GM18951 (cell line): ENCODE measurements at regions not wholly inside any gene's neighbourhood (a gene's known extent, or its start where the extent isn't known, plus 50 kb on each side); places are given as distances from the start of the nearest gene placed in this dataset.

ENCODE experiments used
- POLR2A ChIP-seq: IDR thresholded peaks from 4 replicates; pipeline ENCODE4 v1.6.1; 2011; ENCODE audit warnings: mild to moderate bottlenecking; ENCODE audit not compliant: insufficient read length, insufficient read depth; ENCODE audit errors: extremely low read depth
- in situ Hi-C: fragments of 300-500 bp; cut with MboI; formaldehyde crosslinking; loops from one replicate; pipeline ENCODE4 v1.12.0; 2022; ENCODE audit warnings: low sequenced_read_pairs, mixed read lengths, inconsistent platforms; ENCODE audit not compliant: unreplicated experiment

DNA sequence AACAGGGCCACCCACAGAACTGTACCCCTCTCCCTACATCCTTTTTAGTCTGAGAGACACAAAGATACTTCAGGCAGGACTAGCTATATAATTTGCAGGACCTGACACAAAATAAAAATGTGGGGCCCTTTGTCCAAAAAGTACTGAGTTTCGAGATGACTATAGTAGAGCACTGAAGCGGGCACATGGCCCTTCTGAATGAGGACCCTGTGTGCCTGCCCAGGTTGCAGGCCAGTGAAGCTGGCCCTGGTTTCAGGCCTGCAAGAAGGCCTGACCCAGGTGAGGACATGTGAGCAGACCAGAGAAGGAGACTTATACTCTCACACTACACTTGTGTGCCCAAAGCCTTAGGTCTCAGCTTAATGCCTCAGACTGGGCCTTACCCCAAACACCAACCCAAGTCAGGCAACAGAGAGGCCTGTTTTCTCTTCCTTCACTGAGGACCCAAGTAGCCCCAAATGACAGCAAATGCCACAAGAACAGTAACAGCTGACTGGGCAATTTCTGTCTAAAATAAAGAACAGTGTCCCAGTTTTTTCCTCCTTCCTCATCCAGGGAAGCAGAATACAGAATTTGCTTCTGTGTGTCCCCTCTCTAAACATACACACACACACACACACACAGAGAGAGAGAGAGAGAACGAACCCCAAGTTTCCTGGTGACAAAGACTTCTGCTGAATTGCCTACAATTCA lies 100.9 kb upstream of the ARHGEF3 start:
- in situ Hi-C loops: no loop called here
- no peak for TF ChIP-seq POLR2A

DNA sequence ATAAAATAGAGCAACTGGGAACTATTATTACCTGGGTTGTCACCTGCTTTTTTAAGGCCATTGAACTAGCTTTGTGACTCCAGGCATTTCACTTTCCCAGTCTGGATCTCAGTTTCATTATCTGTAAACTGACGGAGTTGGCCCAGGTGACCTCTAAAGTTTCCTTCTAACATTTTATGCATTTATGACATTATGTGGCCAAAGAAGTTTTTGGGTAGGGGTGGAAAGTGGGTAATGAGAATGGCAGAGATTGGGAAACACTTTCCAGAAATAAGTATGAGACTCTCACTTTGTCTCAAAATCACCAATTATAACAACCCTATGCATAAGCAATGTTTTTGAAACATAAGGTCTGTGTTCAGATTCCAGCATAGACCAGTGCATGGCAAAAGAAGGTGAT lies 99.1 kb upstream of the ARHGEF3 start:
- no peak for TF ChIP-seq POLR2A
- in situ Hi-C loops: no loop called here

DNA sequence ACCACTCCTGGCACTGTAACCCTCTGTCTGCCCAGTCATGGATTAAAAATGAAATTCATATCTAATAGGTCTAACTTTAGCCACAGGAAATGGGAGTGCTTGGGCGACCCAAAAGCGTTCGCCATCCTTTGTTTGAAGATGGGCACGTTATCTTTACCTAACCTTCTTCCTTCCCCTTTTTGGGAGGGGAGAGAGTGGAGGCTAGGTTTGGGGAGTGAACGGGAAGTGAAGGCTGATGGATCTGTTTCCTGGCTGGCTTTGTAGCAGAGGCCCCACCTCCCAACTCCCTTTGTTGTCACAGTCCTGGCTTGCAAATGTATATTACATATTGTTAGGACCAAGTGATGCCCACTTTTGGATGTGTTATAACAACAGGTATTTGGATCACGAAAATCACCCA lies 98.1 kb upstream of the ARHGEF3 start:
- no peak for TF ChIP-seq POLR2A
- in situ Hi-C loops: no loop called here

DNA sequence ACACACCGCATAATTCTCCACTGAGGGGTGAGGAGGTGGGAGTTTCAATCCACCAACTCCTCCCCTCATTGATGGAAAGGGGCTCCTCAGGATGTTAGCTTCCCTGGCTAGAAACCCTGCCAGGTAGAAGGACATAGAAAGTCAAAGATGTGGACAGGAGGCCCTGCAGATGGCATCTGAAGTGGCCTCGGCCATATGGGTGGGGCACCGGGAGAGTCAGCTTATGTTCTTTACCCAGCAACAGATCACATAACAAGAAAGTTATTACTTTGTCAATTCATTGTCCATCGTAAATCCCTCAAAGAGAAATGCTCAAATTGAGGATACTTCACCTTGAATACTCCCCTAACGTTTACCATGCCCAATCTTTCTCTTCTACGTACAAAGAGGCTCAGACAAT lies 97.3 kb upstream of the ARHGEF3 start:
- TF ChIP-seq POLR2A: no peak
- in situ Hi-C loops: no loop called here

DNA sequence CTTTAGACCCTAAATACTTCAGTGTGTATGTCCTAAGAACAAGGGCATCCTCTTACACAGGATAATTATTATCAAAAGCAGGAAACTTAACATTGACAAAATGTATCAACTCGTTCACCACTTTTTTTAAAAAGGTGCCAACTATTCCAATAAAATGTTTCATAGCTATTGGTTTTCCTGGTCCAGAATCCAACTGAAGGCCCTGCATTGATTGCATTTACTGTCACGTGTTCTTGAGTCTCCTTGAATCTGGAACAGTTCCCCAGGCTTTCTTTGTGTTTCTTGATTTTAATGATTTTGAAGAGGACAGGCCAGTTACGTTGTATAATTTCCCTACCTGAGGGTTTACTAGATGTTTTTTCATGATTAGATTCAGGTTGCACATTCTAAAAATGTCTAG lies 94.6 kb upstream of the ARHGEF3 start:
- TF ChIP-seq POLR2A: no peak
- in situ Hi-C loops: no loop called here

DNA sequence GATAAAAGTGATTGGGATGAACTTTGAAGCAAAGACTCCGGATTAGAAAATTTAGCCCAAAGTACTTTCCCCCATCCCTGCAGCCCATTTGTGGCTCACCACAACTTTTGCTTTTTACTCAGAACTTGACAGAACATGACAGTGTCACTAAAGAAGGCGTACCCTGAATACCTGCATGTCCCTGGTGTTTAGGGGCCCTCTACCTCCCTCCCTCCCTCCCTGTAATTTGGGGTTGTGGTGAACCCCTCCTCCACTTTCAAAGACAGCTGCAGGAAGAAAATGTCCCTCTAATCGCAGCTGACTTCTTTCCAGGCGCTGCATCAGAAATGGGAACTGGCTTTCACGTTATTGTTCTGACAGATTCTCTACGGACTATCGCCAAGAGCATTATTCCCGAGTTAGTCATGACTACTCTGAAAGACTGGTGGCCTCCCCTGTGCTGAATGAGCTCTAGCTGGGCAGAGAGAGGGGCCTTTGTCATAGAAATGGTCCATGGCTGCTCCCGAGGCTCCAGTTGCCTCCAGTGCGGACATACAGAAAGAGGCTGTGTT lies 93.2 kb upstream of the ARHGEF3 start:
- TF ChIP-seq POLR2A: no peak
- in situ Hi-C loops: no loop called here

DNA sequence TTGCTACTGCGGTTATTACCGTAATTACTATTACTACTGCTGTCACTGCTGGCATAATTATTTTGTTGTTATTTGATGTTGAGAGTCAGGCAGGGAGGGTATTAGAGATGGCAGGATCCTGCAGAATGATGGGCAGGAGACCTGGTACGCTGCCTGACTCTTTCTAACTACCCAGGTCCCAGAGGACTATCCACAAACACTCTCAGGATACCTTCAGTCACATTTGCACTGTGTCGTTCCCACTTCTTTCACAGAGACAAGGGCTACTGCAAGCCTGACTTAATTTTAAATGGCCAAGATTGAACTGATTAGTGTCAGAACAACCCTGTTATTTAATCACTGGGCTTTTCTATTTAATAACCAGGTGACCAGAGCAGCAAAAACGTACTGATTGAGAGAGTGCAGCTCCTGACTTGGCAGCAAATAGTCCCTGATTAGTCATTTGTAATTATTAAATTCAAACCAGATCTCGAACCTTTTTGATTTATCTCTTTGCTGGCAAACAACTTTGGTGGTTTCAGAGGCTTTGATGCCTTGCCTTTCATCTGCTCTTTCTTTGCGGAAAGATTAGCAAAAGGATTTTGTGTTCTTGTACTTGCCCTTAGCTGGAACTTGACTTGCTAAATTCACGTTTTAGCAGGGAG lies 88.8 kb upstream of the ARHGEF3 start:
- in situ Hi-C loops: no loop called here
- no peak for TF ChIP-seq POLR2A

DNA sequence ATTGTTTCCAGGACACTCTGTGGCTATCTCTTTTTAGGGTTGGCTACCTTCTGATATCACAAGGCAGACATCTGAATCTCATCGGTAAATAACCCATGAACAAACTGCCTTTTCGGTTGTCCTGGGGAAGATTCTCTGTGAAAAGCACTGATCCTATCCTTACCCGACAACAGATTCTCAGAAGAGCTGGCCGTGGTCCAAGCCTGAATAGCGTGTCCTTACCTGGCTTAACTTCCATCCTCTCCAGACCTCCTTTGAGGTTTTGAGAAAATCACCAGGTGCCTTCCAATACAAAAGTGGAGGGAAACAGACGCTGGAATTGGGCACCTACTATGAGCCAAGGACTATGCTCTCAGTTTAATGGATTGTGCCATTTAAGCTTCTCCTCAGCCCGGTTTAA lies 87.4 kb upstream of the ARHGEF3 start:
- TF ChIP-seq POLR2A: no peak
- in situ Hi-C loops: no loop called here

DNA sequence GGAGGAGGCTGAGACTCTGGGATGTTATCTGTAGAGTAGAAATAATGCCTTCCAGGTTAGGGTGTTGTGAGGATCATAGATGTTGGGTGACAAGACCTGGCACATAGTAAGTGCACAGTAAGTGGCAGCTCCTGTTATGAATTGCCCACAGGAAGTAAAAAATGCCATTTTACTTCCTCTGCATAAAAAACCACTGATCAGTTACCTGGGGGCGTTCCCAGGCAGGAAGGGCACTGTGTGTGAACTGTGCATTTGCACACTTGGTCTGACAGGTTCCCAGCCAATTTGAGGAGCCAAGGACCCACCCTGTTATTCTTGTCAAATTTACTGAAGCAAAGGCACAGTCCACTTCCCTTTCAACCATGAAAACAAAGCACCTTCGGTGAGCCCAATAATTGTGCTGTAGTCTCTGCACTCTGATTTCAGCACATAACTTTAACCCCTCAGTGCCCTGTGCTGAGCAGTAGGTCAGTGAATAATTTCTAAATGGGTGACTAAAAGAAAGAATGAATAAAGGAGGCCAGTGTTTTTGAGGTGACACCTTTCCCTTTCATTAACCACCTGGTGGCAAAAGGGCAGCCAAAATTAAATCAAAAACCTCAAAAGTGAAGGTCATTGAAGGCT lies 85.8 kb upstream of the ARHGEF3 start:
- in situ Hi-C loops: no loop called here
- TF ChIP-seq POLR2A: no peak

DNA sequence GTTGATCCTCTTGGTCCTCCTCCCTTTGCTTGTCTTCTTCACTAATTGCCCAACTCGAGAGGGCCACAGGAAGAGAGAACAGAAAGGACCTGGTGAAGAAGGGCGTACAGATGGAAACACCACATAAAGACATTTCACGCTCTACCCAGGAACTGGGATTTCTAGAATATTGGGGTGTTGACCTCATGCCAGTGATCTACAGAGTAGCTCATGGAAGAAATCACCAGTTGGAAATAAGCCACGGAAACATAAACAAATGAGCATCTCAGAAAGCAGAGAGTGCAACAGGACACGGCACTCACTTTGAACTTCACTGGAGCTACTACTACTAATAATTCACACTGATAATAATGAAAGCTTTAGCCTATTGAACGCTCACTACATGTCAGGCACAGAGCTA lies 84.6 kb upstream of the ARHGEF3 start:
- in situ Hi-C loops: no loop called here

DNA sequence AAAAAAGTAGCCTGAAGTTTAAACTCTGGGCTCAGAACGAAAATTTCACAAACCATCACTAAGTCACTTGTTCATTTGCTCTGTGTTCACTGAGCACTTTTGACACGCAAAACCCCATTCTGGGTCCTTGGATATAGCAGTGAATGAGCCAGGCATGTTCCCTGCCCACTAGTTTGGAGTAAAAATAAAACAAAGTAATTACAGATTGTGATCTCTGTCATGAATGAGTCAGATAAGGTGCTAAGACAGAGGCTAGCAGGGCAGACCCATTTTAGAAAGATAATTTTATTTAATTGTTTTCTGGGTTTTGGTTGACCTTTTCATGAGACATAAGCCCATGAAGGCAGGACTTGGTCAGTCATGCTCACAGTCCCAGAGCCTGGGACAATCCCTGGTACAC lies 84.1 kb upstream of the ARHGEF3 start:
- in situ Hi-C loops: no loop called here

More for the DNA sequence above, 84.6 kb upstream of the ARHGEF3 start:
- no peak for TF ChIP-seq POLR2A

DNA sequence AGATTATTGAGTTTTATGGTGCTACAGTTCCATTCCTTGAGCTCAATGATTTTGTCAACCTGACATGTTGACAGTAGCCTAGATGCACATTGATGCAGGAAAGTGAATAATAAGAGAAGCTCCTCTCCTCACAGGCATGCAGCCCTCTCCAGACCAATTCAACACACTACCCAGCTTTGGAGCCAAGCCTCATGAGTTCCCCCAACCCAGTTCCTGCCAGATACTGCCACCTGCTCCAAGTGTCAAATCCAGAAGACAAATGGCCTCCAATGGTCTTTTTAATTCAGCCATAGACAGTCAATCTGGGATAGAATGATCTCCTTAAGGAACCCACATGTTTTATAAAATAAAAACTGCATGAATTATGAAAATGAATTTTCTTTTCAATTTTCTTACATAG lies 83.7 kb upstream of the ARHGEF3 start:
- in situ Hi-C loops: no loop called here
- no peak for TF ChIP-seq POLR2A

More for the DNA sequence above, 84.1 kb upstream of the ARHGEF3 start:
- TF ChIP-seq POLR2A: no peak

DNA sequence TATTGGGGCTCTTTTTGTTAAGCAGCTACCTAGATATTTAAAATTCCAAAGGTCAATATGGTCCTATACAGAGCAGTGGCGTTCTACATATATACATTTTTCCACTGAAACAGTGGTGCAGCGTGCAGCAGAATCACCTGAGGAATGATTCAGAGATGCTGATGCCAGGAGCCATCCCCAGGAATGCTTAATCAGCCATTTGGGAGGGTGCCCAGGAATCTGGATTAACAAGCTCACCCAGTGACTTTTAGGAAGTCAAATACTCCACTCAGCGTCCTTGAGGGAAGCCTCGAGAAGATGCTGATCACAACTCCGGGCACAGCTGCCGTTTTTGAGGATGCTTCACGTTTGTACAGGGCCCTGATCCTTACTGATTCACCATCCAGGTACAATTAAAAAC lies 82.6 kb upstream of the ARHGEF3 start:
- in situ Hi-C loops: no loop called here
- TF ChIP-seq POLR2A: no peak

DNA sequence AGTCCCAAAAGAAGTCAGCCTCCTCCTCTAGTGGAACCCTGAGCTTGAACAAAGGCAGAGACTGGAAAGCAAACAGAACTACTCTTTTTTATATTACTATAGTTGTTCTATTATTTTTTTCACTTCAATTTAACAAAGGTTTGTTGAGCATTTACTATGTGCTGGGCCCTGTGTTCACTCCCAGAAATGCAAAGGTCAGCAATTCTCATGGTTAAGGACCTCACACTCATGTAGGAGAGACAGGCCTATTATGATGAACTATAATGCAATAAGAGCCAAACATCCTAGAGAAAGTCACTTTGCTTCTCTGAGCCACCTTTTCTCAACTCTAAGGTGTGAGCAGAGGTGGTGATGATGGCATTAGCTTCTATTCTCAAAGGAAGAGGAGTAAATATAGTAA lies 82.1 kb upstream of the ARHGEF3 start:
- in situ Hi-C loops: no loop called here
- no peak for TF ChIP-seq POLR2A

DNA sequence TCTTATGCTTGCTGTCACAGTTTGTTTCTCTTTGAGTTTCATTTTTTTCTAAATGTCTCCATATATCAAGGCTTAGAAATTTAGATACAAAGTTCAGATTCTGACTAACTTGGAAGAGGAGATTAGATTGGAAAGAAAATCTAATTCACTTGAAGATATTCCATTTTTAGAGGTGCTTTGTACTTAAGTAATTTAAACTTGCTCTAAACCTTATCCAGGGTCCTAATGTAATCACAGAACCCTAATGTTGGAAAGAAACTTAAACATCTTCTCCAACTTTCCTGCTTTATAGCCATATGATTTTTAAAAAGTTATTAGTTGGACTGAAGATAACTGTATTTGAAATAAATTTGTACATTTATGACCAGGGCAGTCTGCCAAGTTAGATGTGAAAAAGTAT lies 81.1 kb upstream of the ARHGEF3 start:
- in situ Hi-C loops: no loop called here
- TF ChIP-seq POLR2A: no peak
